Fibroblast of lung (primary cell): ENCODE measurements at regions not wholly inside any gene's neighbourhood (a gene's known extent, or its start where the extent isn't known, plus 50 kb on each side); places are given as distances from the start of the nearest gene placed in this dataset.

ENCODE experiments used
- CTCF ChIP-seq, 2 donors: IDR thresholded peaks in 1 of 2; conservative IDR thresholded peaks in 1 of 2; 1 replicate in 1 of 2; 2 replicates in 1 of 2; pipeline ENCODE4 v1.5.1; 2011 to 2012; ENCODE audit warnings: low read length in 2 of 2, control low read depth in 1 of 2, inconsistent platforms in 1 of 2, low read depth in 1 of 2, mild to moderate bottlenecking in 1 of 2
- EZH2 ChIP-seq: IDR thresholded peaks from 2 replicates; pipeline ENCODE4 v1.5.1; 2012; ENCODE audit warnings: low read length, control low read depth, mild to moderate bottlenecking; ENCODE audit errors: missing control alignments

- no peak for TF ChIP-seq CTCF (conservative IDR thresholded peaks at IDR 0.05 in 1 of 2, IDR thresholded peaks at IDR 0.05 in 1 of 2; ENCODE audit: low read depth in 1 of 2, low read length in 2 of 2)
- TF ChIP-seq EZH2: no peak
Measured at GRCh38 chr2:8022908-8023640, 658.8 kb upstream of the ID2 start.
